ENCODE measurements at regions not wholly inside any gene's neighbourhood (a gene's known extent, or its start where the extent isn't known, plus 50 kb on each side); places are given as distances from the start of the nearest gene placed in this dataset.

- no peak for TF ChIP-seq HOXA7 (CRISPR knock-in tag; IDR thresholded peaks at IDR 0.05)
- no peak for TF ChIP-seq BCL3 (IDR thresholded peaks at IDR 0.05)
- TF ChIP-seq CTCF (IDR thresholded peaks at IDR 0.05) = no peak
- TF ChIP-seq POLR2AphosphoS2 (conservative IDR thresholded peaks at IDR 0.05; ENCODE audit: low read length) = no peak
- no peak for TF ChIP-seq SMC3 (IDR thresholded peaks at IDR 0.05)
- no peak for TF ChIP-seq POLR2A (IDR thresholded peaks at IDR 0.05; ENCODE audit: low read length)
- no peak for TF ChIP-seq RCOR1 (IDR thresholded peaks at IDR 0.05; ENCODE audit: low read depth, low read length)
- no peak for TF ChIP-seq EP300 (IDR thresholded peaks at IDR 0.05)
- no peak for TF ChIP-seq REST (IDR thresholded peaks at IDR 0.05)
- no peak for TF ChIP-seq NFE2L2 (conservative IDR thresholded peaks at IDR 0.05; ENCODE audit: low read length)
- no peak for TF ChIP-seq RAD21 (conservative IDR thresholded peaks at IDR 0.05 in 1 of 2, IDR thresholded peaks at IDR 0.05 in 1 of 2)
- TF ChIP-seq MYC (IDR thresholded peaks at IDR 0.05; ENCODE audit: borderline replicate concordance, low read length) = no peak
These were observed 75.3 kb downstream of the BMP4 start for GRCh38 chr14:53881161-53881871.

All from A549 (cell line).